MCF 10A (cell line): ENCODE measurements at regions not wholly inside any gene's neighbourhood (a gene's known extent, or its start where the extent isn't known, plus 50 kb on each side); places are given as distances from the start of the nearest gene placed in this dataset.

Experiments
- BruUV-seq: library from RNA; stranded (reverse); fragments of 400-500 nt; replicated peaks from 2 replicates; lab custom pipeline; 2021; lab: Mats Ljungman, UMichigan
- CTCF ChIA-PET: fragments of 300-600 bp; sonication (Branson Sonifier 250); formaldehyde crosslinking; extraction: SDS; loops from one replicate; lab custom pipeline; 2021; ENCODE audit warnings: antibody characterized with exemption, inconsistent platforms; lab: Yijun Ruan, JAX
- POLR2A ChIA-PET: fragments of 300-600, 350-650 bp; sonication (Branson Sonifier 250); formaldehyde crosslinking; extraction: SDS; loops from one replicate; lab custom pipeline; 2020; ENCODE audit warnings: antibody characterized with exemption, inconsistent platforms; lab: Yijun Ruan, JAX
- DNase-seq: peaks from one replicate; pipeline ENCODE4 v3.0.0-alpha.2; 2018; ENCODE audit not compliant: unreplicated experiment
- H3K27ac Mint-ChIP-seq: one replicate; pipeline ENCODE4 v1.8.0; 2022; ENCODE audit warnings: mild to moderate bottlenecking, low read depth, mixed read lengths; ENCODE audit not compliant: unreplicated experiment
- H3K27me3 Mint-ChIP-seq: one replicate; pipeline ENCODE4 v1.8.0; 2022; ENCODE audit warnings: mixed read lengths; ENCODE audit not compliant: insufficient read depth, unreplicated experiment
- H3K36me3 Mint-ChIP-seq: one replicate; pipeline ENCODE4 v1.8.0; 2022; ENCODE audit warnings: mild to moderate bottlenecking, moderate library complexity, mixed read lengths; ENCODE audit not compliant: insufficient read depth, unreplicated experiment
- H3K4me1 Mint-ChIP-seq: one replicate; pipeline ENCODE4 v1.8.0; 2022; ENCODE audit warnings: mixed read lengths; ENCODE audit not compliant: insufficient read depth, unreplicated experiment
- H3K4me3 Mint-ChIP-seq: one replicate; pipeline ENCODE4 v1.8.0; 2022; ENCODE audit warnings: mild to moderate bottlenecking, moderate library complexity, mixed read lengths; ENCODE audit not compliant: unreplicated experiment
- H3K9me3 Mint-ChIP-seq: one replicate; pipeline ENCODE4 v1.8.0; 2022; ENCODE audit warnings: mixed read lengths; ENCODE audit not compliant: unreplicated experiment
- CTCF ChIP-seq: fragments of 200-600 bp; IDR thresholded peaks from one replicate; pipeline ENCODE4 v1.8.0; 2022; ENCODE audit warnings: antibody characterized with exemption, mild to moderate bottlenecking; ENCODE audit not compliant: unreplicated experiment
- intact Hi-C: fragments of 100-400 bp; cut with micrococcal nuclease; formaldehyde crosslinking; loops from 2 replicates; pipeline ENCODE4 v1.14.1; 2022

GRCh38 chr10:10625491-10625890, 392.2 kb upstream of the CELF2 start:
- DNase-seq = no peak
- TF ChIP-seq CTCF = no peak
- Mint-ChIP-seq H3K27me3 (no peaks in the 10 kb centered on the region), H3K4me3 (no peak overlapping the region), H3K4me1 (peaks cover 8% of the 10 kb centered on the region), H3K36me3 (peaks cover 5% of the 10 kb centered on the region), H3K9me3 (no peaks in the 10 kb centered on the region), H3K27ac (no peak overlapping the region)
- ChIA-PET POLR2A (interaction anchor here (0.8 kb wide), 1 partner anchor 14 kb away, joined by 3 read pairs; no protein-coding TSS in a partner anchor), CTCF (no interaction called here)
- intact Hi-C loops = no loop called here
- no TSS peak for BruUV-seq

- peaks cover 5% of the 10 kb centered on the region for H3K36me3 Mint-ChIP-seq
- BruUV-seq = no TSS peak
- peaks cover 8% of the 10 kb centered on the region for H3K4me1 Mint-ChIP-seq
- ChIA-PET POLR2A (interaction anchor here (1.0 kb wide), 1 partner anchor 9 kb away, joined by 3 read pairs; no protein-coding TSS in a partner anchor), CTCF (interaction anchor here (0.6 kb wide), 1 partner anchor 1961 kb away, joined by 3 read pairs; no protein-coding TSS in a partner anchor)
- no peaks in the 10 kb centered on the region for H3K27me3 Mint-ChIP-seq
- DNase-seq = no peak
- H3K4me3 Mint-ChIP-seq = no peak overlapping the region
- no peaks in the 10 kb centered on the region for H3K9me3 Mint-ChIP-seq
- TF ChIP-seq CTCF = no peak
- H3K27ac Mint-ChIP-seq = no peak overlapping the region
- intact Hi-C loops = no loop called here
Measured at GRCh38 chr10:10626734-10627133, 390.9 kb upstream of the CELF2 start.

- peaks cover 8% of the 10 kb centered on the region for H3K4me1 Mint-ChIP-seq
- DNase-seq = no peak
- no peak for TF ChIP-seq CTCF
- H3K27ac Mint-ChIP-seq = no peak overlapping the region
- intact Hi-C loops = no loop called here
- POLR2A ChIA-PET = interaction anchor here (1.1 to 1.4 kb wide), 2 partner anchors 10 to 31 kb away, joined by 3 read pairs; no protein-coding TSS in a partner anchor
- H3K4me3 Mint-ChIP-seq = no peak overlapping the region
- CTCF ChIA-PET = no interaction called here
- H3K36me3 Mint-ChIP-seq = peaks cover 5% of the 10 kb centered on the region
- no peaks in the 10 kb centered on the region for H3K27me3 Mint-ChIP-seq
- H3K9me3 Mint-ChIP-seq = no peaks in the 10 kb centered on the region
- BruUV-seq = no TSS peak
Measured at GRCh38 chr10:10627414-10627813, 390.3 kb upstream of the CELF2 start.

GRCh38 chr10:10629512-10629911, 388.2 kb upstream of the CELF2 start:
- intact Hi-C loops = no loop called here
- peaks cover 5% of the 10 kb centered on the region for H3K36me3 Mint-ChIP-seq
- no peak for TF ChIP-seq CTCF
- ChIA-PET CTCF (no interaction called here), POLR2A (no interaction called here)
- no peak for DNase-seq
- no peaks in the 10 kb centered on the region for H3K9me3 Mint-ChIP-seq
- no peaks in the 10 kb centered on the region for H3K27me3 Mint-ChIP-seq
- H3K4me3 Mint-ChIP-seq = no peak overlapping the region
- no TSS peak for BruUV-seq
- peaks cover under 1% of the 10 kb centered on the region for H3K4me1 Mint-ChIP-seq
- H3K27ac Mint-ChIP-seq = no peak overlapping the region
